Loucy (cell line): ENCODE measurements at regions not wholly inside any gene's neighbourhood (a gene's known extent, or its start where the extent isn't known, plus 50 kb on each side); places are given as distances from the start of the nearest gene placed in this dataset.

ENCODE experiments used
- CTCF ChIP-seq: fragments of 200-600 bp; sonication (generic); conservative IDR thresholded peaks from 2 replicates; pipeline ENCODE4 v1.5.1; 2014; ENCODE audit warnings: mild to moderate bottlenecking, antibody characterized with exemption, low read length
- EZH2phosphoT487 ChIP-seq: fragments of 200-600 bp; IDR thresholded peaks from 2 replicates; pipeline ENCODE4 v1.6.1; 2018; ENCODE audit warnings: antibody characterized with exemption, mild to moderate bottlenecking, moderate library complexity, borderline replicate concordance

- TF ChIP-seq CTCF (no peak), EZH2phosphoT487 (no peak)
Measured at GRCh38 chr4:52192721-52193135, 141.6 kb downstream of the SPATA18 start.
